ENCODE measurements at regions not wholly inside any gene's neighbourhood (a gene's known extent, or its start where the extent isn't known, plus 50 kb on each side); places are given as distances from the start of the nearest gene placed in this dataset.

DNA sequence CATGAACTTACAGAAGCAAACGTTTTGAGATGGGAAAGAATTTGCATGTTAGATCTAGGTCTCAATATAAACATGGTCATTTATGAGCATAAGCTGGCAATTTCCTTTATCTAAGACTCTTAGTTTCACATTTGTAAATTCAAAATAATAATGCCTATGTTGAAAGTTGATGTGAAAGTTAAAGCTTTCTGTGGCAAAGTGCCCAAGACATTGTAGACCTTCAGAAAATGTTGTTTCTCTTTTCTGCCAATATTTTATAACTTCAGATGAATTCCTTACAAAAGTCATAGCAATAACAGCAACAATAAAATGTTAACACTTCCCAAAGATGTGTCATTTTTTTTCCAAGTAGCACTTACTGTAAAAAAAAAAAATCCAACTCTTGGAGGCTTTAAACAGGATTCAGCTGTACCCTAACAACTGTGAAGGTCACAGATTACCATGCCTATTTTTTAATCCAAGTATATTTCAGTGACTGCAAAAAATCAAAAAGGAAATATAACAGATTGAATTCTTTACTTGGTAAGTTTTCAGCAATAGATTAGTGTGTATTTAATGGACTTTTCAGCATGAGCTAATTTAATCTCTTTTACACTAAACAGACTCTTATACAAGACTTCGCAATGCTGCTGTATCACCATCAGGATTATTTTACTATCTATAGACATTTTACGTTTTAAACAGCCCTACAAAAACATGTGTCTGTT is 206.5 kb upstream of the PDE5A start:
- no peak overlapping the region for H3K9ac ChIP-seq (ENCODE audit: low read length)
- no peak overlapping the region for H3K4me3 ChIP-seq (ENCODE audit: low read length)
- no peaks in the 10 kb centered on the region for H3K9me3 ChIP-seq (ENCODE audit: insufficient read depth, low read length)
- H3K4me2 ChIP-seq (ENCODE audit: low read length), result no peak overlapping the region
- H4K20me1 ChIP-seq (ENCODE audit: insufficient read depth, low read length), result no peaks in the 10 kb centered on the region
- TF ChIP-seq, protein P1, sequence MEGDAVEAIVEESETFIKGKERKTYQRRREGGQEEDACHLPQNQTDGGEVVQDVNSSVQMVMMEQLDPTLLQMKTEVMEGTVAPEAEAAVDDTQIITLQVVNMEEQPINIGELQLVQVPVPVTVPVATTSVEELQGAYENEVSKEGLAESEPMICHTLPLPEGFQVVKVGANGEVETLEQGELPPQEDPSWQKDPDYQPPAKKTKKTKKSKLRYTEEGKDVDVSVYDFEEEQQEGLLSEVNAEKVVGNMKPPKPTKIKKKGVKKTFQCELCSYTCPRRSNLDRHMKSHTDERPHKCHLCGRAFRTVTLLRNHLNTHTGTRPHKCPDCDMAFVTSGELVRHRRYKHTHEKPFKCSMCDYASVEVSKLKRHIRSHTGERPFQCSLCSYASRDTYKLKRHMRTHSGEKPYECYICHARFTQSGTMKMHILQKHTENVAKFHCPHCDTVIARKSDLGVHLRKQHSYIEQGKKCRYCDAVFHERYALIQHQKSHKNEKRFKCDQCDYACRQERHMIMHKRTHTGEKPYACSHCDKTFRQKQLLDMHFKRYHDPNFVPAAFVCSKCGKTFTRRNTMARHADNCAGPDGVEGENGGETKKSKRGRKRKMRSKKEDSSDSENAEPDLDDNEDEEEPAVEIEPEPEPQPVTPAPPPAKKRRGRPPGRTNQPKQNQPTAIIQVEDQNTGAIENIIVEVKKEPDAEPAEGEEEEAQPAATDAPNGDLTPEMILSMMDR (IDR thresholded peaks at IDR 0.05; ENCODE audit: low read depth, low read length), result no peak
- H3K79me2 ChIP-seq (ENCODE audit: low read length), result no peaks in the 10 kb centered on the region
- no peak overlapping the region for H3K27ac ChIP-seq (ENCODE audit: low read length)
- no peaks in the 10 kb centered on the region for H3K4me1 ChIP-seq (ENCODE audit: low read length)
- H2AFZ ChIP-seq (ENCODE audit: low read depth, low read length), result no peak overlapping the region
- H3K27me3 ChIP-seq (ENCODE audit: low read depth, low read length), result no peaks in the 10 kb centered on the region
- H3K36me3 ChIP-seq (replicated peaks; ENCODE audit: low read depth, low read length), result no peaks in the 10 kb centered on the region

DNA sequence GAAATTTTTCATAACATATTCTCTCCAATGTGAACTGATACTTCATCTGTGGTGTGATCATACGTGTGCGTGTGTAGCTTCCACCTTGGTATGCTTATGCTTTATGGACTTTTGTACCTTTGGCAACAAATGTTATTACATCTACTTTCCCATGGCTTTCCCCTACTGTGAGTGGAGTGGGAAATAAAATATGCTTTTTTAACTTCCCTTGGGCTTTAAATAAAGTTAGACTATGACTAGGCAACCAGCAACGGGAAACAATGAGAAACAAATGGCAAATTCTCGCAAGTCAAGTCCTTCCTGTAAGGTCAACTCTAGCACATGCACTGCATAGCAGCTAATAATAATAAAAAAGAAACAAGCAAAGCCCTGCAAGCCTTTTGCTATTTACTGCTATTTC is 205.0 kb upstream of the PDE5A start:
- no peaks in the 10 kb centered on the region for H3K36me3 ChIP-seq (replicated peaks; ENCODE audit: low read depth, low read length)
- H3K4me2 ChIP-seq (ENCODE audit: low read length), result no peak overlapping the region
- H3K9ac ChIP-seq (ENCODE audit: low read length), result no peak overlapping the region
- H4K20me1 ChIP-seq (ENCODE audit: insufficient read depth, low read length), result no peaks in the 10 kb centered on the region
- H3K79me2 ChIP-seq (ENCODE audit: low read length), result no peaks in the 10 kb centered on the region
- H3K27me3 ChIP-seq (ENCODE audit: low read depth, low read length), result no peaks in the 10 kb centered on the region
- no peak for TF ChIP-seq EZH2phosphoT487 (IDR thresholded peaks at IDR 0.05; ENCODE audit: low read depth)
- TF ChIP-seq, protein P1 (IDR thresholded peaks at IDR 0.05; ENCODE audit: low read depth, low read length), result no peak
- no peak overlapping the region for H3K4me3 ChIP-seq (ENCODE audit: low read length)
- no peaks in the 10 kb centered on the region for H3K4me1 ChIP-seq (ENCODE audit: low read length)
- H3K27ac ChIP-seq (ENCODE audit: low read length), result no peak overlapping the region
- H2AFZ ChIP-seq (ENCODE audit: low read depth, low read length), result no peak overlapping the region
- H3K9me3 ChIP-seq (ENCODE audit: insufficient read depth, low read length), result no peaks in the 10 kb centered on the region

DNA sequence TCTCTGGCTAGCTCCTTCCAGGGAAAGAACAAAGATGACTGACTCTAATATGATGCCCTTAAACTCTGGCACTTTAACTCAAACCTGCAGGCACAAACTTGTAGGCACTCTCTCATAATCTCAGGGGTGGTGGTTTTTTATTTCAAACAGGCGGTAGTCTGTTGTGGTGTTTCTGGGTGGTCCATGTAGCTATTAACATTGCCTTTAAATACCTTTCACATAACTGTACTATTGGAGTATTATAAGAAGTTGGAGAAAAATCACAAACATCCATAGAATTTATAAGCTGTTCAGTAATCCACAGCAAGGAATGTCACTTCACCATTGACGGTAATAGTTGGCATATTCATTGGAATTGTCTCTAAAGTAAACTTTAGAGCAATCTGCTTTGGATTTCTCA is 204.2 kb upstream of the PDE5A start:
- H3K27me3 ChIP-seq (ENCODE audit: low read depth, low read length), result no peaks in the 10 kb centered on the region
- H3K4me1 ChIP-seq (ENCODE audit: low read length), result no peaks in the 10 kb centered on the region
- H4K20me1 ChIP-seq (ENCODE audit: insufficient read depth, low read length), result no peaks in the 10 kb centered on the region
- H3K36me3 ChIP-seq (replicated peaks; ENCODE audit: low read depth, low read length), result no peaks in the 10 kb centered on the region
- no peaks in the 10 kb centered on the region for H3K79me2 ChIP-seq (ENCODE audit: low read length)
- no peak overlapping the region for H3K27ac ChIP-seq (ENCODE audit: low read length)
- H3K9me3 ChIP-seq (ENCODE audit: insufficient read depth, low read length), result no peaks in the 10 kb centered on the region
- no peak overlapping the region for H3K4me3 ChIP-seq (ENCODE audit: low read length)
- no peak overlapping the region for H3K4me2 ChIP-seq (ENCODE audit: low read length)
- no peak overlapping the region for H2AFZ ChIP-seq (ENCODE audit: low read depth, low read length)
- no peak overlapping the region for H3K9ac ChIP-seq (ENCODE audit: low read length)
- TF ChIP-seq, protein P1 (IDR thresholded peaks at IDR 0.05; ENCODE audit: low read depth, low read length), result no peak
- no peak for TF ChIP-seq EZH2phosphoT487 (IDR thresholded peaks at IDR 0.05; ENCODE audit: low read depth)

DNA sequence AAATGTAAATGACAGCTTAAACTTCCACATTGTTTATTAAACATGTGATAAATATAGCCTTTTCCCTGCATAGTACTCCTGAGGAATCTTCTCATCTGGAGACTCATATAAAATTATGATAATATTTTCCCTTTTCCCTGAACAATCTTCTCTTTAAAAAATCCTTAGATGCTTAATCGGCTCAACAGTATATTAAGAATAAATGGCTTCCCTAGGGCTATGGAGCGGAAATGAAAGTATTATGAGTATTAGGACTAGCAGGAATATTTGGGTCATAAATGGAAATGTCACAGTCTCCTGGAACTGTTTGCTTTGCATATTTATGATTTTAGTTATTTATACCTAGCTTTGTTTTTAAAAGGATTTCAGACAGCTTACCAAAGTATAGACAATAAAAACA is 200.7 kb upstream of the PDE5A start:
- Histone ChIP-seq H3K4me3 (ENCODE audit: low read length) (no peak overlapping the region), H3K9ac (ENCODE audit: low read length) (no peak overlapping the region), H3K27me3 (ENCODE audit: low read depth, low read length) (no peaks in the 10 kb centered on the region), H2AFZ (ENCODE audit: low read depth, low read length) (no peak overlapping the region), H4K20me1 (ENCODE audit: insufficient read depth, low read length) (no peaks in the 10 kb centered on the region), H3K79me2 (ENCODE audit: low read length) (no peaks in the 10 kb centered on the region), H3K9me3 (ENCODE audit: insufficient read depth, low read length) (no peaks in the 10 kb centered on the region), H3K4me1 (ENCODE audit: low read length) (no peaks in the 10 kb centered on the region), H3K36me3 (replicated peaks; ENCODE audit: low read depth, low read length) (no peaks in the 10 kb centered on the region), H3K27ac (ENCODE audit: low read length) (no peak overlapping the region), H3K4me2 (ENCODE audit: low read length) (no peak overlapping the region)
- TF ChIP-seq, protein P1 (IDR thresholded peaks at IDR 0.05; ENCODE audit: low read depth, low read length), result no peak
- TF ChIP-seq EZH2phosphoT487 (IDR thresholded peaks at IDR 0.05; ENCODE audit: low read depth), result no peak

Measured in OCI-LY3 (cell line).